ENCODE measurements at regions not wholly inside any gene's neighbourhood (a gene's known extent, or its start where the extent isn't known, plus 50 kb on each side); places are given as distances from the start of the nearest gene placed in this dataset.

DNA sequence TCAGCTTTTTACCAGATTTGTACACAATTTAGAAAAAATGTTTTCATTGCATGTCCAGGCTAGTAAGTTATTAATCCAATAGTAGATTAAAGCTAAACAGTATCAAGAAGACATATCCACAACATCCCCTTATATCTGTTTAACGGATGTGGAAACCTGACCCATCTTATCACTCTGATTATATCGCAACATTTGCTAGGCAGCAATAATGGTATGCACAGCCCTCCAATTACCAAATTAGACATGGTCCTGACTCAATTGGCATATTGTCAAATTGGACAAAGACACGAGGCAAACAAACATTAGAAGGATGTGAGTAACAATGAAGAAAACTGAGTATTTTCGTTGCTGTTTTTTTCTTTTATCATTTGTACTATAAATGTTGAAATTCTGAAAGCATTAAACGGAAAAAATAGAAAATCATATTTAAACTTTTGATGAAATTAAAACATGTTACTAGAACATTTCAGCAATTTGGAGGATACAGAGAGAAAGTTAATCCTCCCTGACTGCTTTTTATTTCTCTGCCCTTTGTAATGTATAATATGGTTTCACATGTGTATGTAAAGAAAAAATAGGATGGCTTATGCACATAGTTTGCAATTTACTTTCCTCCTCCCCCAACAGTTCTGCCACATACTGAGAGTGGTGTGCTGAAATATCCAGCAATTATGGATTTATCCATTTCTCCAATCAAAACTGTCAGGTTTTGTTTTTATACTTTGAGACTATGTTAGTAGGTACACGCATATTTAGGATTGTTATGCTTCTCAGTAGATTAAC is 633.7 kb downstream of the ZIC1 start:
- DNase-seq, result no peak

DNA sequence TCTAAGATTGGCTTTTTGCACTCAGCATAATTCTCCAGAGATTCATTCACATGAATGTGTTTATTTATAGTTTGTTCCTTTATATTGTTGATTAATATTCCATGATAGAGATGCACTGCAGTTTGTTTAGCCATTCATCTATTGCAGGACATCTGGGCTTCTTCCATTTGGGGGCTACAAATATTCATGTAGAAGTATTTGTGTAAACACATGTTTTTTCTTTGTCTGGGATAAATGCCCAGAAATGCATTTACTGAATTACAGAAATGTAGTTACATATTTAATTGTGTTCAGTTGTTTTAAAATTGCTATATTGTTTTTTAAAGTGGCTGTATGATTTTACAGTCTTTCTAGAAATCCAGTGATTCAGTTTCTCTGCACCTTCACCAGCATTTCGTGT is 635.0 kb downstream of the ZIC1 start:
- no peak for DNase-seq

GRCh38 chr3:148054999-148055398 is 642.7 kb upstream of the AGTR1 start:
- DNase-seq, result no peak

GRCh38 chr3:148062590-148062989 is 635.1 kb upstream of the AGTR1 start:
- DNase-seq, result no peak

- DNase-seq, result no peak
Measured at GRCh38 chr3:148066802-148067201, 630.9 kb upstream of the AGTR1 start.

DNA sequence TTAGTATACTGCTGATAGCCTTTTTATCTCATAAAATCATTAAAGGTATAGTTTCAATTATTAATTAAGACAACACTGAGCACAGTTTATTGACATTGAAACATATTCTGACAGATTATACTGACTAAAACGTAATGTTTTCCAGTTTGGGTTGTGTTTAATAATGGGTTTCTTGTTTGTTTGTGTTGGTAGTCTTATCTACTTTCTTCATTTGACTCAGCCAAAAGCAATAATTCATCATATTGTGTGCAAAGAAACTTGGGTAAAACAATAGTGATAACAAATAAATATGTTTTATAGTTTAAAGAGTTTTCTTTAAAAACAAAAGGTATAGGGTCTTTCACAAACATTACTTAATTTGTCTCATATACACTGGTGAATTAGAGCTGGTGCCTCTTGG is 629.2 kb upstream of the AGTR1 start:
- no peak for DNase-seq

DNA sequence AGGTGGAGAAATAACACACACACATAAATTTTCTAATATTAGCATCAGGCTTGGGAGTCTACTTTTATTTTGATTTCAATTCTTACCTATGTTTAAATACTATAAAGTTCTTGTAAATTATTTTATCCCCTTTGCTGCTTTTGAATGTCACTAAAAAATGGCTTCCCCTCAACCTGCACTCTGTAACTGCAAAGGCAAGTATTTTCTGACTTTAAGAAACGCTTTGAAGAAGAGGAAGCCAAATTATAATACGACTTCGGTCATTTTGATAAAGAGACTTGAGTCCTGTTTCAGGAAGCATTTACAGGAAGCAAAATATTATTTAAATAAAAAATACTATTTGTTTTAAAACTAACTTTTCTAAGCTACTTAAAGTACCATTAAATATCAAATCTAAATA is 627.7 kb upstream of the AGTR1 start:
- DNase-seq, result no peak

- DNase-seq, result no peak
Measured at GRCh38 chr3:148073721-148074456, 623.8 kb upstream of the AGTR1 start.

DNA sequence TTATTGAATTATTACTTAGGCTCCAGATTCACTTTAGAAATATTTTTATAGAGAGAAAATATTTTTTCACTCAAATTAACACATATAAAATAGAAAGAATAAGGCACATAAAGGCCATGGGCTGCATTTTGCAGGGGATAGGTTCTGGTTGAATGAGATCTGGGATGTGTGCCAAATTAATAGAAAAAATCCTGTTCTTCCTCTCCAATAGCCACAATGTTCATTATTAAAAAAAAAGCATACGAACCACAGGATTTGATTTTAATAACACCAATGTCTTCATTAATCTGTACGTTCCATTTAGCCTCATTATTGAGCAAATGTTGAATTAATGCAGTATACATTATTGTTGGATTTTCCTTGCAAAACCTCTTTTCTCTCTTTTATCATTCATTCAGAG is 622.8 kb upstream of the AGTR1 start:
- DNase-seq, result no peak

DNA sequence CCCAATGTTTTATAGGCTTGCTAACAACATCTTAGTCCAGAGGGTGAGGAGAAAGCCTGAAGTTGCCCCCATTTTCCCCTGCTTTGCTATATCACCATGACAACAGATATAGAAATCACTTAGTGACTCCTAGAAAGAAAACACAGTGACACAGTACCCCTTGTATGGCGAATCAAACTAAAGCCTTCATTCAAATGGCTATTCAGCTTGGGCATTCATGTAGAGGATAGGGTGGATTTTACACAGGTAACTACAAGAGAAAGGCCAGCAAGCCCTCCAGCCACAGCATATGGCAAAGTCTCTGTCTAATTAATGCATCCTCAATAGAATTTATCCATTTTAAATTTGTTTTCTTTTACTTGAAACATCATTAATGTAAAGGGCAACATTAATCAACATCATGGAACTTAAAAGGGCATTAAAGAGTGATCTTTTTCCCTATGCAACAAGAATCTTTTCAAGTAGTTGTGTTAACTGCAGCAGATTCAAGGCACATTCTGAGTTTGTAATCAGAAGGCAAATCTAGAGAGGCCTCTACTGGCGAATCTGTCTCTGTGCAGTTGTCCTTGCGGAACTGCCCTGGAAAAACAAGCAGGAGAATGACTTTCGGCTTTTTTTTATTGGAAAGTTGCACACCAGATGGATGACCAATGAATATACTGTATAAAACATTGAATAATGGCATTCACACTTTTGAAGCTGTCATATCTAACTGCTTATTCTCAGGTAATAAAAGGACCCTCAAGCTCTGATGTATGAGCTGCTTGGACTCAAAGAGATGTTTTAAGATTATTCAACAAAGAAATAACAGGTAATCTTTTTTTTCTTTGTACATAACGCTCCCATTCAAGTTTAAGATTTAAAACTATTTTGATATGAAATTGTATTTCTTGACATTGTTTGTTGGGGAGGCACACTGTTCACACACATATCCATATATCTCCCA is 621.7 kb upstream of the AGTR1 start:
- no peak for DNase-seq

DNA sequence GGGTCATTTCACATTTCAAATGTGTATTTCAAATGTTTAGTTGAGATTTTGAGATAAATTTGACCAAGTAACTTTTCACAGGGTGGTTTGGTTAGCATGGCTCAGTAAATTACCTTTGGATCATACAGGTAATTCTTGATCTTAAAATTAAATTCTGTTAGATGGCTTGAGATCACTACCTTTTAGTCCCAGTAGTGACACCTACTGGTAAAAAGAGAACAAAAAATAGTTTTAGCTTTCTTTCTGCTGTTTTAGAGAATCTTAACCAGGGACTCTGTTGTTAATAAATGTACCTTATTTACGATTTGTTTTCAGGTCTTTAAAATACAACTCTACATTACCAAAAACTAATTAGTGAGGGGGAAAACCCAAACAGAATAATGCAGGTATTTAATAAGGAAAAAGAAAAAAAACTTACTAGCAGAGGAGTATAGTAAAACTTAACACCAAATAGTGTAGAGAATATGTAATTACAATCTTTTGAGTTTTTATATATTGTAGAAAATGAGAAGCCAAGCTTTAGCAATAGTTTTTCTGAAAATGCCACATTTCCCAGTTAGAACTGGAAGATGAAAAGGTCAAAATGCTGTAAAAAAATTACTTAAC is 620.3 kb upstream of the AGTR1 start:
- DNase-seq, result no peak

DNA sequence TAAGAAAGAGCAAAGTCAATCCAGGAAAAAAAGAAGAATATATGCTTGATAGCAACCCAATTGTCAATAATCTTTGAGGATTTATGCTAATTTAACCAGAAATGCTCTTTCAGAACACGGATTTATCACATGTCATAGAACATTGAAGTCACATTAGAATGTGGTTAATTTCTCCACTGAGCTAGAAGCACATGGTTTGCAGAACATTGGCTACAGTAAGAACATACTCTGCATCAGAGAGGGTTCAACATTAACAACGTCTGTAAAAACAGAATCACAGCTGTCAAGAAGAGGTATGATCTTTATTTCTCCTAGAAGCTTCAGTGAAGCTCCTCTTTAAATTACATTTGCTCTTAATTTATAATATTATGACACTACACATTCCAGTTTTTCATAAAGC is 619.7 kb upstream of the AGTR1 start:
- DNase-seq, result no peak

- DNase-seq, result no peak
Measured at GRCh38 chr3:148078658-148079057, 619.0 kb upstream of the AGTR1 start.

- DNase-seq, result no peak
Measured at GRCh38 chr3:148079370-148079769, 618.3 kb upstream of the AGTR1 start.

DNA sequence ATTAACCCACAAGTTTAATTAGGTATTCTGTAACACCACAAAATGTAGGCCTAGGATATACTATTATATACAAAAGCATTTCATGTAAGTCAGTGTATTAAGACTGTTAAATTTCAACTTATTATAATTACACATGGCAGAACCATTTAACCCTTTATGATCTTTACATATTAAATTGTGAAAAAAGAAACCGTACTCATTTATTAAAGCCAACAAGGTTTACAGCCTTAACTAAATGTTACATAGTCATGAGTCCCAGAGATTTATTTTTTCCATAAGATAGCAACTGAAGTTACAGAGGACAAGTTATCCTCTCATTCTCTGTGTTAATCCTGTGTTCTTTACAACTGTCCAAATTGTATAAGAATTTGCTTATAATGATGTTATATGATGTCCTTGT is 615.8 kb upstream of the AGTR1 start:
- DNase-seq, result no peak

DNA sequence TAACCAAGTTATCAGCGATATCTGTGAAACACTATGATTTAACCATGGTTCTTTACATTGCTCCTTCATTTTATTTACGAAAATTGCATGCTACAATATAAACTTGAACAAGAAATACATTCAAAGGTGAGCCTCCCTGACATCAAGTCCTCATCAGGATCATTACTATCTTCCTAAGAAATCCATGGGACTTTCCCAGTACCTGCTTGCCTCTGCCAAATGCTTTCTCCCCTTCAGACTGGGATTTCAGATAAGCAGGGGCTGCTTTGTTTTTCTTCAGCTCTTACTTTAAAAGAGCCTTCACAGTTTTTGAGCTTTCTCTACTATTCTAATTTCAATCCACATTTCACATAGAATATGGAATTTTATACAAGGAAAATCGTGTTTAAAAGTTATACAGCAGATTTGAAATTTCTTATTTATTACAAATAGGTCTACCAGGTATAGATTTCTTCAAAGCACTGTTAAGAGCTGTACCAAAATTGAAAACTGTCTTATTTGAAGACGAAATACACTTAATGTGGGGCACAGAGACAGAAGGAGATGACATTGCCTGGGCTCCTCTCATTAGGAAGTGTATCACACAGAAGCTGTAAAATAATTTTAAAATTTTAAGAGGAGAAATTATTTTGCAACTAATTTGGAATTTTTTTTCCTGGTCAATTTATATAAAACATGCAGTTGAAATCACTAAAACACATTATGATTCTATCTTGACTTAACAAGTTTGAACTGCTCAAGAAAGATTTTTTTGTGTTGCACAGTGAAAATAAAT is 615.0 kb upstream of the AGTR1 start:
- DNase-seq, result no peak

DNA sequence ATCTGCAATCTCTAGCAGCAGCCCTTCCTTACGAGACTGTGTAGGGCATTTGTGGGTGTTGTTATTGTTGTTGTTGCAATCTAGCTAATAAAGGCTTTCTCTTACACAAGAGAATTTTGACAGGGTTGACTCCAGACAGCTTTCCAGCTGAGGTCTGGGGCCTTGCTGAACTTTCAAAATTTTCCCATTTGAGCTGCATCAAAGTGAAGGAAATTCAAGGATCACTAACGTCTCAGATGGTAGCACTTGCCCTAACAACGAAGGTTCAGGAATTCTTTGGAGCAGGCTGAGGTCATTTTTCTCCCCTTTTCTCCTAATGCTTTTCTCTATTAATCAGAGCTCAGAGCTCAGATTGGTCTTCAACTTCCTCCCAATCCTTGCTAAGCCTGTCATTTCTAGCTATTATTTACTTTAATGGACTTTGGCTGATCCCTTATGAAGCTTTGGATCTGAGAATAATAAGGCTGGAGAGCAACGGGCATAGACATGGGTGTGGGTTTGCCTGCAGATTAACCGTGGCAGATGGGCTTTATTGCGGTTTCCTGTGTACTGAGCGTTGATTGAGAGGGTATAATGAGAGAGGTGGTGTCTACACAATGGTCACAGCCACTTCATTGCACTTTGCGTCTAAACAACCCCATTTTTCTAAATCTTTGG is 614.0 kb upstream of the AGTR1 start:
- DNase-seq, result no peak

DNA sequence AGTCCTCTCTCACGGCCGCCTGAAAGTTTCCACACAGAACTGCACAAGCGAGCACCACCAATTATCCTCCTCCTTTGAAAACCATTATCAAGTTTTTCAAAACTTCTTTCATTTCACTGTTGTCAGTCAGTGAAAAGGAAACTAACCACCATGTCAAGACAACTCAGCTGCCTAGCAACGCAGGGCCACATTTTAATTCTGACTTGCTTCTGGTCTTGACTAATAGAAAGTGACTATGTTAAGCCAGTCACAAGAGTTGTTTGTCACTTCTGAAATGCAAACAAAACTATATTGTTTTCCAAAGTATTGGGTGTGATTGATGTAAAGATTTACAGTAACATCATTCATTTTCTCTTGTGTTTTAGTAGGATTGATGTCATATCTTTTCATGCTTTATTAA is 612.8 kb upstream of the AGTR1 start:
- no peak for DNase-seq

DNA sequence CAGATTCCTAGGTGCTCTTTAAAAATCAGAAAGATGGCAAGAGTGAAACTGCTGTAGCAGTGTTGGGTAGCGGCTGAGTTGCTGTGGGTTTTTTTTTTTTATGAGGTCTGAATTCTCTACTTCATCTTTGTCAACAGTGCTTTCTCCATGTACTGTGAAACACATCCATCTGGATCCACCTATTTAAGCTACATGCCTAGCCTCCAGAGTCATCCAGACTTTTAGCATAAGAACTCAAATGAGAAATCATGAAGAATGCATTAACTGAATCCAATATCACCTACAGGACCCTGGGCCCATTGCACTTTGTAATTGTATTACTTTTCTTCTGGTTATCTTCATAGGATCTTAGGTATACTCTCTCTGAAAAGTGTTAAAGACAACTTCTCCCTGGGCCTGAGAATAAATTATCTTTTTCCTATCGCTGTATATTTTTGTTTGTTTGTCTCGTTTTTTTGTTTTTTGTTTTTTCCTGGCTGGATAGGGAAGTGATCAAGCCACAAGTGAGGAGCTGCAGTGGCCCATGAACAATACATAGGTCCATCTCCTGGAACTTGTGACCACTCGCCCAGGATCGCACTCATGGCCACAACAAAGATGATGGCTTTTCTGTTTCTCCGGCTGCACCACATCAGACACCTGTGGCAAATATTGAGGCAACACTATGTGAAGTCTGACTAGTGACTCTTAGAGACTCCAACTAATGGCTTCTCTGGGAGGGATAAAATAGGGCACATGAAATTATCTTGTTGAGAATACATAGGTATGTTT is 609.9 kb upstream of the AGTR1 start:
- DNase-seq, result no peak

GRCh38 chr3:148089171-148089570 is 608.5 kb upstream of the AGTR1 start:
- no peak for DNase-seq

DNA sequence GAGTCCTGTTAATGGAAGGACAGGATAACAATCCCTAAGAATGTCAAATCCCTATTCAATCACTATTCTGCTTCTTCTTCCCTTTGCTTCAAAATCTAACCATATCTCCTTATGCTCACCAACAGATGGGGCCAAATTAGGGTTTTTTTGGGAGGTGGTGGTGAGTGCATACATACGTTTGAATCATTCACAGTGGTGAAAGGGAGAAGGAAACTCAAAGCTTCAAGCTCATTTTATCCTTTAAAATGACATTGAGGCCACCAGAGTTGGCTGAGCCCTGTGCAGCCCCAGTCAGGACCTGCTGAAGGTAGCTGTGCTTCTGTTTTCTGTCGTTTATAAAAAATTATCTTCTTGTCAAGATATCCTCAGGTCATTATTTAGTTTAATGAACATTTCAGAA is 607.5 kb upstream of the AGTR1 start:
- DNase-seq, result no peak

Measured in activated T-cell treated with anti-CD3 and anti-CD28 coated beads, Interleukin-2, amount 50 U/mL, for 48 hours (primary cell).